GM12892 (cell line): ENCODE measurements at regions not wholly inside any gene's neighbourhood (a gene's known extent, or its start where the extent isn't known, plus 50 kb on each side); places are given as distances from the start of the nearest gene placed in this dataset.

ENCODE experiments used
- POLR2A ChIP-seq: IDR thresholded peaks from 2 replicates; pipeline ENCODE4 v1.6.1; 2011; ENCODE audit warnings: low read depth, low read length, control low read depth
- POLR2AphosphoS5 ChIP-seq: IDR thresholded peaks from 2 replicates; pipeline ENCODE4 v1.6.1; 2011; ENCODE audit warnings: low read depth, low read length, control low read depth
- TAF1 ChIP-seq: IDR thresholded peaks from 2 replicates; pipeline ENCODE4 v1.6.1; 2011; ENCODE audit warnings: low read depth, mild to moderate bottlenecking, control low read depth, low read length, borderline replicate concordance

GRCh38 chr12:111247083-111247783 is 121.7 kb downstream of the PHETA1 start:
- no peak for TF ChIP-seq TAF1
- no peak for TF ChIP-seq POLR2AphosphoS5
- TF ChIP-seq POLR2A: no peak
